ENCODE measurements at regions not wholly inside any gene's neighbourhood (a gene's known extent, or its start where the extent isn't known, plus 50 kb on each side); places are given as distances from the start of the nearest gene placed in this dataset.

- no peak for DNase-seq
Observed at GRCh38 chr5:171606414-171607024, 179.1 kb upstream of the SMIM23 start.

GRCh38 chr5:171607863-171608262 is 177.8 kb upstream of the SMIM23 start:
- DNase-seq = no peak

GRCh38 chr5:171609806-171610452 is 175.7 kb upstream of the SMIM23 start:
- no peak for DNase-seq

- no peak for DNase-seq
Observed at GRCh38 chr5:171610686-171611085, 174.9 kb upstream of the SMIM23 start.

GRCh38 chr5:171612749-171613148 is 172.9 kb upstream of the SMIM23 start:
- no peak for DNase-seq

GRCh38 chr5:171614511-171614910 is 171.1 kb upstream of the SMIM23 start:
- DNase-seq = no peak

GRCh38 chr5:171614971-171615653 is 170.5 kb upstream of the SMIM23 start:
- no peak for DNase-seq

- DNase-seq = no peak
Observed at GRCh38 chr5:171615705-171616640, 169.6 kb upstream of the SMIM23 start.

GRCh38 chr5:171617266-171617665 is 168.4 kb upstream of the SMIM23 start:
- DNase-seq = no peak

- no peak for DNase-seq
Observed at GRCh38 chr5:171617817-171618591, 167.6 kb upstream of the SMIM23 start.

GRCh38 chr5:171619196-171619595 is 166.4 kb upstream of the SMIM23 start:
- no peak for DNase-seq

GRCh38 chr5:171619744-171620143 is 165.9 kb upstream of the SMIM23 start:
- no peak for DNase-seq

GRCh38 chr5:171622010-171622409 is 163.6 kb upstream of the SMIM23 start:
- DNase-seq = no peak

- no peak for DNase-seq
Observed at GRCh38 chr5:171623107-171623506, 162.5 kb upstream of the SMIM23 start.

GRCh38 chr5:171623551-171624097 is 162.0 kb upstream of the SMIM23 start:
- DNase-seq = no peak

- no peak for DNase-seq
Observed at GRCh38 chr5:171624396-171624795, 161.2 kb upstream of the SMIM23 start.

GRCh38 chr5:171625646-171626045 is 160.0 kb upstream of the SMIM23 start:
- no peak for DNase-seq

GRCh38 chr5:171627936-171628632 is 157.5 kb upstream of the SMIM23 start:
- DNase-seq = no peak

GRCh38 chr5:171628633-171628974 is 157.0 kb upstream of the SMIM23 start:
- no peak for DNase-seq

- DNase-seq = no peak
Observed at GRCh38 chr5:171629221-171629620, 156.4 kb upstream of the SMIM23 start.

- no peak for DNase-seq
Observed at GRCh38 chr5:171629628-171630349, 155.8 kb upstream of the SMIM23 start.

Measured in T-helper 1 cell (primary cell).